ENCODE measurements at regions not wholly inside any gene's neighbourhood (a gene's known extent, or its start where the extent isn't known, plus 50 kb on each side); places are given as distances from the start of the nearest gene placed in this dataset.

DNA sequence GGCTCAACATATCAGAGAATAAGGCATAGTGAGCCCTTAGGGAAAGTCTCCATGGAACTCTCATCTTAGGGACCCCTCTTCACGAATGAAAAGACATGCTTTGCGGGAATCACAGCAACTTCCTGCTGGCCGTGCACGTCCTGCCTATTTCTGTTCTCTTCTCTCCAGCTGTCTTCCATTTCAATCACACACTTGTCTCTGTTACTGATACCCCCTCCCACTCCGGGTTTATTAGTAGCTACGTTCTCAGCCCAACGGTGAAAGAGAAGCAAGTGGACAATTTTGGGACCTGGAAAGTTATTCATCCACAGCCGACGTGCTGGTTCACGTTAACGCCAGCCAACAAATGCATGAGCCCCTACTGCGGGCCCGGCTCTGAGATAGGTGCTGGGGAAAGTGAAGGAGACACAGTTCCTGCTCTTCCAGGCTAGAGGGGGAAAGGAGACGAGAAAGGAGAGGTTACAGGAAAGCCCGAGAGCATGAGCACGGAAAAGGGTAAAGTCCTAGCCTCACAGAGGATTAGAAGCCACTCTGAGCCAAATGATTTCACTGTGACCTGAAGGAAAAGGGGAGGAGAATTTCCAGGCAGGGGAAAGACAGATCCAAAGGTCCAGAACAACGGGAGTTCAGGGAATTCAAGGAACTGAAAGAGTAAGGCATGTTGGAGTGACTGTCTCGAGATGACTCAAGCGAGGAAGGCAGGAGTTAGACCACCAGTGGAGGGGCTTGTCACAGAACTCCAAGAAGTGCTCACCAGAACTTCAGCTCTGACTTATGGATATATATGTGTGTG lies 81.8 kb upstream of the CLDN10 start:
- TF ChIP-seq POLR2A (IDR thresholded peaks at IDR 0.05) (no peak), CTCF (IDR thresholded peaks at IDR 0.05) (no peak)
